Middle frontal gyrus (tissue), 1 donor: ENCODE measurements at regions not wholly inside any gene's neighbourhood (a gene's known extent, or its start where the extent isn't known, plus 50 kb on each side); places are given as distances from the start of the nearest gene placed in this dataset.
"Not testable (repeated sequence)": the region's sequence is repeated elsewhere in the genome, so short reads cannot be mapped to it uniquely, and the experiment has no call there.

Experiments used
- DNase-seq: peaks from one replicate; pipeline ENCODE4 v3.0.0-alpha.2; 2015; ENCODE audit warnings: low spot score; ENCODE audit errors: extremely low spot score

DNA sequence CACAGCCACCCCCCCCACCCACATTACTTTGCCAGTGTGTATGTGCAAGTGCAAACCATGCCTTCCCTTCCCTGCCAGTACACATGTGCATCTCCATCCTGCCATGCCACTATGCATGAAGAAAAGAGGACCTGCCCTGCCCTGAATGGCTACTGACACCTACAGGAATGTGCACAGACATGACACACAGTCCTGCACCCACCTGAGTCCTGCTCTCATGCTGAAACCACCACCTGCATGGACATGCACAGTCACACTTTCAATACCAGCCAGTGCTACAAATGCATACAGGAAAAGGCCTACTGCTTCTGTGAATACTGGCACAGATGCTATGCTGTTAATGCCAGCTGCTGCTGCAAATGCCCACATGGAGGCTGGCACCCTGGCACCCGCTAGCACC, 334.4 kb upstream of the DLGAP1 start:
- no peak for DNase-seq

DNA sequence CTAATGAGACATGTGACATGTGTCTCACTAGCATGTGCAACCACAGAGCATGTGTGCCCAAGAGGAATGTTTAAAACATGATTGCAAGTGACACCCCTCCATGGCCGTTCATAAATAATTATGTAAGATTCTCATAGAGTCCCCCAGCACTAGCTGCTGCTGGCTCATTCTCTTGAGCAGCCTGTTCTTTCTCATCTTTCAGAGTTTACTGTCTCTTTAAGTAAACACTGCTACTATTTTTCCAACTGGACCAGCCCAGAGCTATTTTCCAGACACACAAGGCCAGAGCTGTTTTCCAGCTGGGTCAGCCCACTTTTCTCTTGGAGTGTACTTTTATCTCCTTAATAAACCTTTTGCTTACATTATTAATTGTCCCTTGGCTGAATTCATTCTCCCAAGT, 326.8 kb upstream of the DLGAP1 start:
- DNase-seq, result no peak

DNA sequence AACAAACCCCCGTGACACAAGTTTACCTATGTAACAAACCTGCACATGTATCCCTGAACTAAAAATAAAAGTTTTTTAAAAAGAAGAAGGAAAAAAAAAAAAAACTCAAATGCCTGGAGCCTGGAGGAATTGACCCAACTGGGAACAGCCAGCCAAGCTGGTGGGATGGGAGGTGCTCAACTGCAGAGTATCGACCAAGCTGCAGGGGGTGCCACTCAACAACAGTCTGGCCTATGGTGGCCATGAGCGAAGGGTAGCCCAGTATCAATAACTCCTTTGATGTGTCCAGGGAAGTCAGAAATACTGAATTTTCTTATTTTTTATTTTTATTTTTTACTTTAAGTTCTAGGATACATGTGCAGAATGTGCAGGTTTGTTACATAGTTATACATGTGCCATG, 310.3 kb upstream of the DLGAP1 start:
- no peak for DNase-seq

DNA sequence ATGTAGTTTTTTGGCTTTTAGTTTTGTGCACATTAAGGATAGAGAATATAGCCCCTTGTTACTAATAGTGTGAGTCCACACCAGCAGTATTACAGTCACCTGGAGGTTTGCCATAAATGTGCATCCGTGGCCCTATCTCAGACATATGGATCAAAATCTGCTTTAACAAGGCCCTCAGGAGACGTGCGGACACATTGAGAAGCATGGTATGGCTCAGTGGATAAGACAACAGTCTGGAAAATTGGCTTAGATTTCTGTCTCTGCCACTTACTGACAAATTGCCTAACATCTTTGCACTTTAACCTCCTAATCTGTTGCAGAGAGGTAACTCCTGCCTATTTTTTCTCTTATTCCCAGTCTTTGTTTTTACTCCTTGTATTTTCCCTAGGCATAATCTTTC, 307.2 kb upstream of the DLGAP1 start:
- DNase-seq, result no peak

DNA sequence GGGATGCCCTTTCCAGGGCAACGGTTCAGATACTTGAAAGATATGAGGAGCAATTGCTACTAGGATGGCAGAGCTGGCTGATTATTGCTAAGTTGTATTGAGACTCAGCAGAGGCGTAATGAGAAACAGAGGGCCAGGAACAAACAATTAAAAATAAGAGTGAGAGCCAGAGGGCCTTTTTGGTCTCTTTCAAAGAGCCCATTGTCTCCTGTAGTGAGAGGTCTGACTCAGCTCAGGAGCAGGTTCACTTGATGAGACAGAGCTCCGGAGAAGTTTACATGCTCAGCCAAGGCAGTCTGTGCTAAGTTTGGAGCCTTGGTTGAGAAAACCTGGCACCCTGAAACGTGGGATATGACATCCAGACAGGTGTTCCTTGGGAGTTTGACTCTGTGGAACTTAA, 303.9 kb upstream of the DLGAP1 start:
- DNase-seq, result no peak

DNA sequence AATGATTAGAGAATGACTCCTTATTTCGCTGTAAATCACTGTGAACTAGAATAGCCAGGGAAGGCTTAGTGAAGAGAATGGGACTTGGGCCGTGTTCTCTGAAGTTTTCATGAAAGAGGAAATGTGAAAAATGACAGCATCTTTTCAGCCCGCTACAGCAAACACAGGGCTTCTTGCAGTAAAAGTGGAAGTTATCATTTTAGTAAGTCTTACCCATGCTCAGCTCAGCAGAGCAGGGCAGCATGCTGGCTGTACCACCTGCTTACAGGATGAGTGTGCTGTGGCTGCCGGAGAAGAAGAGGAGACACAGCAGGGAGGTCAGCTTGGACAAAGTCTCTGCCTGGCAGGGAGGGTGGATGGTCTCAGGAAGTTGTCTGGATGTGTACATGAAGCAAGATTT, 300.7 kb upstream of the DLGAP1 start:
- DNase-seq, result no peak

DNA sequence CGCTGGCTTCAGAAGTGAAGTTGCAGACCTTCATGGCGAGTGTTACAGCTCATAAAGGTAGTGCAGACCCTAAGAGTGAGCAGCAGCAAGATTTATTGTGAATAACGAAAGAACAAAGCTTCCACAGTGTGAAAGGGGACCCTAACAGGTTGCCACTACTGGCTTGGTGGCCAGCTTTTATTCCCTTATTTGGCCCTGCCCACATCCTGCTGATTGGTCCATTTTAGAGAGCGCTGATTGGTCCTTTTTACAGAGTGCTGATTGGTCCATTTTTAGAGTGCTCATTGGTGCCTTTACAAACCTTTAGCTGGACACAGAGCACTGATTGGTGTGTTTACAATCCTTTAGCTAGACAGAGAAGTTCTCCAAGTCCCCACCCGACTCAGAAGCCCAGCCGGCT, 298.0 kb upstream of the DLGAP1 start:
- DNase-seq, result not testable (repeated sequence)

DNA sequence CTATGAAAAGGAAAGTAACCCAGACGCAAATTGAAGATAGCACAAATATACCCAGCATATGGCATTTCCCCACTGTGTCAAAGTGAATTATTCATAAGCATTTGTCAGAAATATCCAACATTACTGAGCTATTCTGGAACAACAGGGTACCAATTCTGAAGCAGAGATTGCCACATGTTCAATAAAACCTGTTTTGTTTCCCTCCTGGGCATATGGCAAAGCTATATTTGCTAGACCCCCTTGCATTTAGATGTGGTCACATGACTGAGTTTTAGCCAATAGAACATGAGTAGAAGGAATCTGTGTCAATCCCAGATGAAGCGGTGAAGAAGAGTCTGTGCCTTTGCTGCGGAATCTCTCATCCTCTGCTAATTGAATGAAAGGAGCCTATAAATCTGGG, 296.4 kb upstream of the DLGAP1 start:
- no peak for DNase-seq

DNA sequence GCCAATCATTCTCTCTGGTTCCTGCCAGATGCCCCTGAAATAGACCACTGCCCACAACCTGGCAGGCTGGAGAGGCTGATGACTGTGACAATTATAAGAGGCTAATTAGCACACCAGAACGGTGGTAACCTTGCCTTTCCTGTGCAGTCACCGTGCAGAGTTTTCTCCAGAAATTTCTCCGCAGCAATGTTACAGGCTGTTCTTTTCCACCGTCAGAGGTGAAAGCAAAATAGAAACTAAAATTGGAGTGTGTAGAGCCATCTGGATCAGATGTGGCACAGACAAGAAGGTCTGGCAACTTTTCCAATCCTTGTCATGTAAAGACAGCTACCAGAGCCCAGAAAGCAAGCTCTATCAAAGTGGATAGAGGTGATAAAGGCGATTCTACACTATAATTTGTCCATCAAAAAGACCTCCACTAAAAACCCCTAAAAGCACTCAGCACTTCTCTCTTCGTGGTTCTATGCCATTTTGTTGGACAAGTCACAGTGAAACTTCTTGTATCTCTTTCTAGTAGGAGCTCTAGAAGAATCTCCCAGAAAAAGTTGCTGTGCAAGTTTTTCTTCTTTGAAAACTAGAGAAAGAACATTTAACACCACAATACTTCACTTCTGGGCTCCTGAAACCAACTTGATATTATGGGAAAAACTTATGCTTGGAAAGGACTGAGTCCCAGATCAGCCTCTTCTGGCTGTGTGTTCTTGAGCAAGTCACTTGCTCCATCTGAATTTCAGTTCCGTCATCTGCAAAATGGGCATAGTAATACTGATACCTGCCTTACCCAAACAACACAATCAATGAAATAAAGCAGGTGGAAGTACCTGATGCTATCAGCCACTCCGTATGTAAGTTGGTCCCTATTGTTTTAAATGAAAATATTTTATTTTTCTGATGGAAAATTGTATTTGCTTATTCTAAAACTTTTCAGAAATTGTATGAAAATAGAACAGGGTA, 295.6 kb upstream of the DLGAP1 start:
- peak; percentile 41 for DNase-seq

DNA sequence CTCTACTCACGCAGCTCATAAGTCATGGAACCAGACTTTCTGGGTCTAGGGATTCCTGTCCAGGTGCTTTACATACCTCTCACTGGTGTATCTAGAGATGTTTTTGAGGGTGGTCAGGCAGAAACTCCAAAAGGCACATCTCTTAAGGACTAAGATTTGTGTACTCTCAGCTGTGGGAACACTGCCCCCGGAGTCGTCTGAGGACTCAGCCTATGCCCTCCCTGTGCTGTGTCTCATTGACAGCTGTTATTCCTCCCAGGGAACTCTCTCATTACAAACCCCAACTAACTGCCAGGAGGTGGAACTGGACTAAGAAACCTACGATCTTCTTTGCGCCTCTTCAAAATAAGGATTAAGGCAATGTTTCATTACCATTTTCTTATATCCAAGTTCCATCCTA, 293.9 kb upstream of the DLGAP1 start:
- no peak for DNase-seq

DNA sequence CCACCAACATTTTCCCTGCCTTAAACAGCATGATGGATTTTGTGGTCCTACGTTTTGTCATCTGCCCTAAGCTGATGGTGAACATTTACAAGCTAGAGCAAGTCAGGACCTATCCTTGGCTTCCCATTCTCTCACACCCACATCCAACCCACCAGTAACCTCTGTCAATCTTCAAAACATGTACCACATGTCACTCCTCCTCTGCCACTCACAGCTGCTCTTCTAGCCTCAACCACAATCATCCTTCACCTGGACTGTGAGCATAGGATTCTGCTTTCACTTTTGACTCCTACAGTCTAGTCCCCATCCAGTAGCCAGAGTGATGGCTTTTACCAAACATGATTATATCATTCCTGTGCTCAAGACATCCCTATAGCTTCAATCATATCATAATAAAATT, 279.8 kb upstream of the DLGAP1 start:
- DNase-seq, result no peak

DNA sequence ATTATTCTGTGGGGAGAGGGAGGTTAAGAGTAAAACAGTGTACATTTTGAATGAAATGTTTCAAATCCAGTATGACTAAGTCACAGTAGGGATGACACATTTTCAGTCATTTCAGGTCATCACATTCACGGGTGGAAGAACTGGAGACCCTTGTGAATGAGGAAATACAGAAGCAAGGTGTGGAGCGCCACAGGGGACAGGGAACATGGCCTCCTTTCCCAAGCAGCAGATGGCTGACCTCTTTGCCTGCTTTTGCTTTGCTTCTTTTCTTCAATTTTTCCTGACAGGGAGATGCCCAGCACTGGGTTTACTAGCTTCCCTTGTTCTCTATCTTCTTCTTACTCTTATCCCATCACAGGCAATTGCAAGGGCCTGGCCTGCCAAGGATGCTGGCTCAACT, 278.9 kb upstream of the DLGAP1 start:
- DNase-seq, result no peak

DNA sequence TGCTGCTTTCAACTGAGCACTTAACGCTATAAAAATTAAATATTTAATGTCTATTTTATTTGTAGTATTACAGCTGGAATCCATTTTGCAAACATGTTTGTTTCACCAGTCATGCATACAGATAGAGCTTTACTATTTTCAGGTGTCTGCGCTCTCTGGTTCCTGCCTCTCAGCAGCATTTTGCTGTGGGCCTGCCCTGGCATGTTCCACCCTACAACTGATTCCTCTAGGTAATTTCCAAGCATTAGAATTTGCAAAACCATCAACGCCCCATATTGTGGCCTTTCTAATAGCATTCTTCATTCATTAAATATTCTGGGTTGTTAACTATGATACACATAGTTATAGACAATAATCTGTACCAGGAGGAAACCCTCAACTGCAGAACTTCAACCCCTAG, 266.4 kb upstream of the DLGAP1 start:
- DNase-seq, result no peak

DNA sequence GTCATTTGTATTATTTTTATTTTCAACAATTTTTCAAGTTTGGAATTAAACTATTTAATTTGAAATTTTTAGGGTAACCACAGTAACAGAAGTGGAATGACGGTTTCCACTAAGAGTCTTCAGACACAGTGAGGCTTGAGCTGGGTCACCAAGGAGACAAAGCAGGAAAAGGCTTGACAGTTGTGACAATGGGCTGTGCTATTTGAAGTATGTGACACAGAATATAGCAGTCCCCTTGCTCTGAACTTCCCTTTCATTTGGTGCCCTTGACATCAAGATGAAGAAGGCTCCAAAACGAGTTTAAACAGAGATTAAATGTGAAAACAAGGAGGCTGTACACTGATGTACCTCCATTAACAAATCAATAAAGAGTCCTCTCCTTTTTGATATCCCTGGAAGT, 265.4 kb upstream of the DLGAP1 start:
- no peak for DNase-seq

DNA sequence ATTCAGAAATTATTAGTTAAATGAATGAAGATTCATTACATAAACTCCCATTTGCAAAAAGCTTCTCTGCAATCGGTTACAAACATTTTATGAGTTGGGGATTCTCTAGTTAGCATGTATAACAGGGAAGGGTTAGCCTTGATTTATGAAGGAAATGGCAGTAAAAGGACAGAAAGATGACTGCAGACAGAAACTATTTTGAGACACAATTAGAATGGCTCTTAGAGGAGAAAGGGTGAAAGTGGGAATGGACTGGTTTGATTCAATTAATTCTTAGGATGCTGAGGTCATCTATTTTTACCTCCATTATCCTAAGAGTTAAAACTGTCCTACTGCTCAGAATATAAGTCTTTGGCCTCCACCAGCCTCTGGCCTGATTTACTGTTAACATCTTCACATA, 250.8 kb upstream of the DLGAP1 start:
- DNase-seq, result no peak

DNA sequence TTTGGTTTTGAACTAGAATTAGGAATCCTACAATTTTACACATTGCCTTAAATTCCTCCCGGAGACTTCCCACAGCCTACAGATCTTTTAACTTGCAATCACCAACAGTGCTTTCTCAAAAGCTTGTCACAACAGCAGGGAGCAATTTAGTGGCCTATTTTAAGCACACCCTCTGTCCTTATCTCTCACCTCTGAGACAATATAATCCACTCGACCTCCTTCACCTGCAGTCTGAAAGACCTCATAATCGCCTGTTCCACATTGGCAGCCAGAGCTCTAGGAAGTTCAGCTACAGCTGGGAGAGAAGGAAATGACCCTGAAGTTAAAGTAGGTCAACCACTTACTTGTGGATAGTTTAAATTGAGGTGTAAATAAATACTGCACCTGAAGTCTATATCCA, 249.7 kb upstream of the DLGAP1 start:
- no peak for DNase-seq

DNA sequence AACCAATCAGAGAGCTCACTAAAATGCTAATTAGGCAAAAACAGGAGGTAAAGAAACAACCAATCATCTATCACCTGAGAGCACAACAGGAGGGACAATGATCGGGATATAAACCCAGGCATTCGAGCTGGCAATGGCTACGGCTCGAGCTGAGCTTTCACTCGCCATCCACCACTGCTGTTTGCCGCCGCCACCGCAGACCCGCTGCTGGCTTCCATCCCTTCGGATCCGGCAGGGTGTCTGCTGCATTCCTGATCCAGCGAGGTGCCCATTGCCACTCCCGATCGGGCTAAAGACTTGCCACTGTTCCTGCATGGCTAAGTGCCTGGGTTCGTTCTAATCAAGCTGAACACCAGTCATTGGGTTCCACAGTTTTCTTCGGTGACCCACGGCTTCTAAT, 236.7 kb upstream of the DLGAP1 start:
- no peak for DNase-seq

DNA sequence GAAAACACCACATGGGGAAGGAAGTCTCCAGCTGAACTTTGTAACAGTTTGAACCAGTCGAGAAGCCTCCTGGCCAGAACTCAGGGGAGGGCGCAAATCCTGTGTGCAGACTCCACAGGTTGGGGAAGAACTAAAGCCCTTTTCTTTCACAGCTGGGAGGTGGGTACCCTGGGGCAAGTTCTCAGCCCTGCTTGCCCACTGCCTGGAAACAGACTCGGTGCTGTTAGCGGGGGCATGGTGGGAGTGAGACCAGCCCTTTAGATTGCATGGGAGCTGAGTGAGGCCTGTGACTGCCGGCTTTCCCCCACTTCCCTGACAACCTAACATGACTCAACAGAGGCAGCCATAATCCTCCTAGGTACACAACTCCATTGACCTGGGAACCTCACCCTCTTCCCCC, 223.6 kb upstream of the DLGAP1 start:
- DNase-seq, result not testable (repeated sequence)

DNA sequence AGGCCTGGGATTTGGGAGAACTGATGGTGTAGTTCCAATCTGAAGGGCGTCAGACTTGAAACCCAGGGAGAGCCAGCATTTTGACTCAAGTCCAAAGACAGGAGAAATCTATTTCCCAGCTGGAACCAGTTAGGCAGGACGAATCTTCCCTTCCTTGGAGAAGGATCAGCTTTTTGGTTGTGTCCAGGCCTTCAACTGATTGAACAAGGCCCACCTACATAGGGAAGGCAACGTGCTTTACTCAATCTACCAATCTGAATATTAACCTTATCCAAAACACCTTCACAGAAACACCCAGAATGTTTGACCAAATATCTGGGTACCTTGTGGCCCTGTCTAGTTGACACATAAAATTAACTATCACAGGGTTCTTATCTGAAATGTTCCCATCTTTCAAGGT, 221.9 kb upstream of the DLGAP1 start:
- DNase-seq, result no peak

DNA sequence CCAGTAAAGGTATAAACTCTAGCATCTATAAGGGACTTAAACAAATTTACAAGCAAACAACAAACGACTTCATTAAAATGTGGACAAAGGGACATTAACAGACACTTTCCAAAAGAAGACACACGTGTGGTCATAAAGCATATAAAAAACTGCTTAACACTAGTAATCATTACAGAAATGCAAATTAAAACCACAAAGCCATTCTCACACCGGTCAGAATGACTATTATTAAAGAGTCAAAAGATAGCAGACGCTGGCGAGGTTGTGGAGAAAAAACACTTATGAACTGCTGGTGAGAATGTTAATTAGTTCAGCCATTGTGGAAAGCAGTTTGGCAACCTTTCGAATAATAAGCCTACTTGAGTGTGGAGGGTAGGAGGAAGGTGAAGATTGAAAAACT, 217.1 kb upstream of the DLGAP1 start:
- DNase-seq, result no peak

DNA sequence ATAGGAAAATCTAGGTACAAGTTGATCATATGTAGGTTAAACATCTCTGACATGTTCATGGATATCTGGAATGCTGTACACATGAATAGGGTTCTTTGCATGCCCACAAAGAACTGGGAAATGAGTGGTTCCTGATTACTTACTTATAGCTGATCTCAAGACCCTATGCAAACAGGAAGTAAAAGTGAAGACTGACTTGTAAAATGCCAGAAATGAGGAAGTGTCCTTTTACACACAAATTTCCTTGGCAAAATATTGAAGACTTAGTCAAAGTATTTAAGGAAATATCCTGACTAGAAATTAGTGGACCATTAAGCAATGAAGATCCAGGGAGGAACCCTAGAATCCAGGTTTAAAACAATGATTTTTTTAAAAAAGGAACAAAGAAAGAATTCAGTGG, 203.7 kb upstream of the DLGAP1 start:
- no peak for DNase-seq

DNA sequence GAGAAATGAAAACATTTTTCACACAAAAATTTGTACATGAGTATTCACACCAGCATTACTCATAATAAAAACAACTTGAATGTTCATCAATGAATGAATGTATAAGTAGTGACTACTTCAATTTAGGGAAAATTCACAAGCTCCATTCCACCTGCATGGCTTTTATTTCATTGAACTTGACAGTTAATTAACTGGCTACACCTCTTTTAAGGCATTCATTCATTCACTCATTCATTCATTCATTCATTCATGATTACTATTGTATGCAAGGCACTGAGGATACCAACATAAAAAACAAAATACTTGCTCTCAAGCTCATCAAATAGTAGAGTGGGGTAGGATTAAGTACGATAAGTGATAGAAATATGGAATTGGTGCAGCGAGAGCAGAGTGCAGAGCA, 198.3 kb upstream of the DLGAP1 start:
- DNase-seq, result no peak

DNA sequence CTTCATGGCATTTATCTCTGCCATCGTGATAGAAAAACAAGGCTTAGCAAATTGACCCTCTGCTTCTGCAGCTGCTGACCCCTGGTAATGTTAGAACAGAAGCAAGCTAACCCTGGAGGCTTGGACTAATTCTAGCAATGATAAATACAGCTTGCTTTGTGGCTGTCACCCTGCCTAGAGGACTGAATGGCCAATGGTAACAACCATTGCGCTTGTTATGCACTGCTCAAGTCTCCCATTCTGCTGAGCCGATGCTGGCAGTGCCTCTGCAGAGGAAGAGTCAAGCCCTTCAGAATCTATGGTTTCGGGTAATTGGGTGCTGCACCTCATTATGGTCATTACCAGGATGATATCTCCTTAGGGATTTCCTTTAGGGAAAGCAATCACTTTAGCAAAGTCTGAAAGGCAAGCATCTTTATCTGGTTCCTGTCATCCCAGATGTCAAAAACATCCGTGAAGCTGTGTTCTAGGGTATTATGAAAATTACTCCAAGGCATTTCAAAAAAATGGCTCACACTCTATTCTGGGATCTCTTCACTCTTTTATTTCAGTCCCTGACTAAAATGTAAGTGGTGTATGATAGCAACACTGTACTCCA, 186.8 kb upstream of the DLGAP1 start:
- DNase-seq, result no peak
